ENCODE measurements at regions not wholly inside any gene's neighbourhood (a gene's known extent, or its start where the extent isn't known, plus 50 kb on each side); places are given as distances from the start of the nearest gene placed in this dataset.

- no peak for DNase-seq
Measured at GRCh38 chr15:89421219-89421618, 75.2 kb downstream of the RHCG start.

- no peak for DNase-seq
Measured at GRCh38 chr15:89419370-89419984, 76.9 kb downstream of the RHCG start.

GRCh38 chr15:89417206-89417725 is 79.1 kb downstream of the RHCG start:
- DNase-seq: no peak

GRCh38 chr15:89416339-89417183 is 79.8 kb downstream of the RHCG start:
- peak; percentile 63 for DNase-seq

GRCh38 chr15:89414571-89414970 is 79.9 kb upstream of the POLG start:
- no peak for DNase-seq

- DNase-seq: no peak
Measured at GRCh38 chr15:89413877-89414276, 79.3 kb upstream of the POLG start.

GRCh38 chr15:89412905-89413411 is 78.3 kb upstream of the POLG start:
- no peak for DNase-seq

GRCh38 chr15:89410039-89410435 is 75.4 kb upstream of the POLG start:
- DNase-seq: no peak

- DNase-seq: no peak
Measured at GRCh38 chr15:89409184-89410038, 74.8 kb upstream of the POLG start.

GRCh38 chr15:89408372-89409183 is 74.0 kb upstream of the POLG start:
- no peak for DNase-seq

- no peak for DNase-seq
Measured at GRCh38 chr15:89406940-89407607, 72.5 kb upstream of the POLG start.

- DNase-seq: no peak
Measured at GRCh38 chr15:89406218-89406939, 71.8 kb upstream of the POLG start.

- DNase-seq: no peak
Measured at GRCh38 chr15:89405494-89405893, 70.9 kb upstream of the POLG start.

- no peak for DNase-seq
Measured at GRCh38 chr15:89404023-89404422, 69.4 kb upstream of the POLG start.

GRCh38 chr15:89402518-89402805 is 67.8 kb upstream of the POLG start:
- DNase-seq: no peak

GRCh38 chr15:89401631-89402517 is 67.2 kb upstream of the POLG start:
- no peak for DNase-seq

- no peak for DNase-seq
Measured at GRCh38 chr15:89400782-89401545, 66.3 kb upstream of the POLG start.

GRCh38 chr15:89400116-89400781 is 65.6 kb upstream of the POLG start:
- DNase-seq: no peak
